ENCODE measurements at regions not wholly inside any gene's neighbourhood (a gene's known extent, or its start where the extent isn't known, plus 50 kb on each side); places are given as distances from the start of the nearest gene placed in this dataset.

- TF ChIP-seq CTCF (IDR thresholded peaks at IDR 0.05), result no peak
- no peak for TF ChIP-seq POLR2AphosphoS5 (IDR thresholded peaks at IDR 0.05)
- TF ChIP-seq EP300 (IDR thresholded peaks at IDR 0.05), result no peak
- TF ChIP-seq POLR2A (IDR thresholded peaks at IDR 0.05; ENCODE audit: low read depth), result no peak
Measured at GRCh38 chr3:107216229-107216628, 161.0 kb upstream of the CCDC54 start.

Measured in esophagus muscularis mucosa (tissue), 4 donors.